GM18868 (cell line): ENCODE measurements at regions not wholly inside any gene's neighbourhood (a gene's known extent, or its start where the extent isn't known, plus 50 kb on each side); places are given as distances from the start of the nearest gene placed in this dataset.

Experiments
- ATAC-seq: cut with Tn5 transposase; IDR thresholded peaks from one replicate; pipeline ENCODE4 v1.9.1; 2021; ENCODE audit warnings: mild to moderate bottlenecking, moderate library complexity; ENCODE audit not compliant: unreplicated experiment

GRCh38 chr2:239905884-239906654 is 119.1 kb downstream of the NDUFA10 start:
- ATAC-seq: no peak

- ATAC-seq: no peak
These were observed 119.8 kb downstream of the NDUFA10 start for GRCh38 chr2:239905306-239905705.

GRCh38 chr2:239904496-239904895 is 120.6 kb downstream of the NDUFA10 start:
- ATAC-seq: no peak

GRCh38 chr2:239903803-239904202 is 121.3 kb downstream of the NDUFA10 start:
- no peak for ATAC-seq

GRCh38 chr2:239903210-239903609 is 121.9 kb downstream of the NDUFA10 start:
- no peak for ATAC-seq

GRCh38 chr2:239902749-239903201 is 122.4 kb downstream of the NDUFA10 start:
- ATAC-seq: no peak

GRCh38 chr2:239898292-239898925 is 126.7 kb downstream of the NDUFA10 start:
- no peak for ATAC-seq

- no peak for ATAC-seq
These were observed 127.4 kb downstream of the NDUFA10 start for GRCh38 chr2:239897596-239898235.

GRCh38 chr2:239896075-239896474 is 129.1 kb downstream of the NDUFA10 start:
- ATAC-seq: no peak

GRCh38 chr2:239895669-239896068 is 129.5 kb downstream of the NDUFA10 start:
- no peak for ATAC-seq

GRCh38 chr2:239895116-239895515 is 130.0 kb downstream of the NDUFA10 start:
- no peak for ATAC-seq

GRCh38 chr2:239894276-239894675 is 130.9 kb downstream of the NDUFA10 start:
- ATAC-seq: no peak

GRCh38 chr2:239893236-239893515 is 132.0 kb downstream of the NDUFA10 start:
- no peak for ATAC-seq

GRCh38 chr2:239892441-239893235 is 132.5 kb downstream of the NDUFA10 start:
- no peak for ATAC-seq

GRCh38 chr2:239891698-239892097 is 133.4 kb downstream of the NDUFA10 start:
- no peak for ATAC-seq

GRCh38 chr2:239890206-239890746 is 134.9 kb downstream of the NDUFA10 start:
- ATAC-seq: no peak

- no peak for ATAC-seq
These were observed 135.5 kb downstream of the NDUFA10 start for GRCh38 chr2:239889641-239890121.

- ATAC-seq: no peak
These were observed 137.5 kb downstream of the NDUFA10 start for GRCh38 chr2:239887604-239888003.

- ATAC-seq: no peak
These were observed 138.4 kb downstream of the NDUFA10 start for GRCh38 chr2:239886781-239887180.

- no peak for ATAC-seq
These were observed 140.3 kb downstream of the NDUFA10 start for GRCh38 chr2:239884875-239885274.

GRCh38 chr2:239884051-239884405 is 141.1 kb downstream of the NDUFA10 start:
- ATAC-seq: no peak
